Inflammatory macrophage treated with lipopolysaccharide for 4 hours (primary cell): ENCODE measurements at regions not wholly inside any gene's neighbourhood (a gene's known extent, or its start where the extent isn't known, plus 50 kb on each side); places are given as distances from the start of the nearest gene placed in this dataset.

Experiments used
- DNase-seq: peaks from one replicate; pipeline ENCODE4 v3.0.0-alpha.2; 2020

- peak; percentile 15 for DNase-seq
Observed at GRCh38 chr9:134276453-134277245, 49.6 kb upstream of the RXRA start.
